Gastroesophageal sphincter (tissue), 3 donors: ENCODE measurements at regions not wholly inside any gene's neighbourhood (a gene's known extent, or its start where the extent isn't known, plus 50 kb on each side); places are given as distances from the start of the nearest gene placed in this dataset.

ENCODE experiments used
- CTCF ChIP-seq, 4 experiments: fragments of 200-600 bp in 2 of 4; fragments of 450-650 bp in 2 of 4; sonication (generic) in 1 of 4; IDR thresholded peaks; one replicate each; pipeline ENCODE4 v1.5.1; 2017 to 2019; ENCODE audit warnings: antibody characterized with exemption in 4 of 4, mild to moderate bottlenecking in 2 of 4, moderate library complexity in 2 of 4
- POLR2A ChIP-seq, 2 donors: fragments of 450-650 bp; IDR thresholded peaks; one replicate each; pipeline ENCODE4 v1.6.1; 2017; ENCODE audit warnings: antibody characterized with exemption in 2 of 2, mild to moderate bottlenecking in 2 of 2, moderate library complexity in 1 of 2

- TF ChIP-seq CTCF (IDR thresholded peaks at IDR 0.05) = no peak
- no peak for TF ChIP-seq POLR2A (IDR thresholded peaks at IDR 0.05)
Measured at GRCh38 chr20:23299673-23300050, 50.9 kb upstream of the NXT1 start.
